Tibial nerve (tissue), 4 donors: ENCODE measurements at regions not wholly inside any gene's neighbourhood (a gene's known extent, or its start where the extent isn't known, plus 50 kb on each side); places are given as distances from the start of the nearest gene placed in this dataset.

Source experiments
- DNase-seq, 2 donors: peaks; one replicate each; pipeline ENCODE4 v3.0.0-alpha.2; 2019; ENCODE audit warnings: low spot score in 2 of 2
- H3K27ac ChIP-seq, 4 donors: fragments of 200-600 bp; sonication (generic) in 3 of 4; one replicate each; pipeline ENCODE4 v1.5.1; 2017 to 2019; ENCODE audit warnings: mild to moderate bottlenecking in 1 of 4
- H3K27me3 ChIP-seq, 2 donors: fragments of 200-600 bp; sonication (generic) in 1 of 2; one replicate each; pipeline versions ENCODE4 v1.5.1 to v1.6.0; 2017 to 2019
- H3K36me3 ChIP-seq, 3 donors: fragments of 200-600 bp; sonication (generic); one replicate each; pipeline ENCODE4 v1.5.1; 2018 to 2019
- H3K4me1 ChIP-seq, 4 donors: fragments of 200-600 bp; sonication (generic) in 3 of 4; one replicate each; pipeline ENCODE4 v1.5.1; 2017 to 2019
- H3K4me3 ChIP-seq, 4 donors: fragments of 200-600 bp; sonication (generic) in 3 of 4; one replicate each; pipeline ENCODE4 v1.5.1; 2017 to 2019; ENCODE audit warnings: mild to moderate bottlenecking in 1 of 4, moderate library complexity in 1 of 4
- H3K9me3 ChIP-seq, 4 donors: fragments of 200-600 bp; sonication (generic) in 3 of 4; one replicate each; pipeline ENCODE4 v1.5.1; 2017 to 2019
- CTCF ChIP-seq, 5 experiments: fragments of 200-600 bp in 3 of 5; fragments of 450-650 bp in 2 of 5; sonication (generic) in 3 of 5; IDR thresholded peaks; one replicate each; pipeline ENCODE4 v1.5.1; 2016 to 2019; ENCODE audit warnings: antibody characterized with exemption in 5 of 5, mild to moderate bottlenecking in 3 of 5, moderate library complexity in 2 of 5
- EP300 ChIP-seq, 2 donors: sonication (generic); formaldehyde crosslinking; IDR thresholded peaks; one replicate each; pipeline ENCODE4 v1.6.1; 2017; ENCODE audit warnings: antibody characterized with exemption in 2 of 2, mild to moderate bottlenecking in 1 of 2
- POLR2A ChIP-seq, 2 donors: fragments of 450-650 bp; IDR thresholded peaks; one replicate each; pipeline ENCODE4 v1.6.1; 2017; ENCODE audit warnings: antibody characterized with exemption in 2 of 2, mild to moderate bottlenecking in 2 of 2, moderate library complexity in 2 of 2
- WGBS, 2 donors: methylation state at CpG; one replicate each; pipeline ENCODE4 v1.1.5; 2018; 5-methylcytosine and 5-hydroxymethylcytosine counted together

GRCh38 chr11:88402192-88402715, 64.7 kb upstream of the CTSC start:
- TF ChIP-seq EP300 (IDR thresholded peaks at IDR 0.05) (peak in 1 of 2 donors; percentile 31), POLR2A (IDR thresholded peaks at IDR 0.05) (no peak)
- Histone ChIP-seq H3K4me1 (peaks cover 0 to 55% (median 18%) of the 10 kb centered on the region in 4 donors), H3K9me3 (no peaks in the 10 kb centered on the region), H3K4me3 (no peak overlapping the region), H3K27ac (peak overlapping the region in 2 of 4 donors; percentile 67 to 68), H3K36me3 (no peaks in the 10 kb centered on the region), H3K27me3 (no peaks in the 10 kb centered on the region)
- no peak for DNase-seq
- 9 to 21% methylated on average over 2 of the region's 2 CpGs for WGBS, 2 donors

- WGBS, 2 donors, result 57 to 58% methylated on average over 3 of the region's 3 CpGs
- Histone ChIP-seq H3K27ac (peak overlapping the region in 2 of 4 donors; percentile 22 to 58), H3K27me3 (no peaks in the 10 kb centered on the region), H3K9me3 (no peaks in the 10 kb centered on the region), H3K4me3 (no peak overlapping the region), H3K36me3 (no peaks in the 10 kb centered on the region), H3K4me1 (peaks cover 0 to 36% (median 12%) of the 10 kb centered on the region in 4 donors)
- DNase-seq, result no peak
- no peak for TF ChIP-seq POLR2A (IDR thresholded peaks at IDR 0.05)
- no peak for TF ChIP-seq EP300 (IDR thresholded peaks at IDR 0.05)
- no peak for TF ChIP-seq CTCF (IDR thresholded peaks at IDR 0.05)
Observed at GRCh38 chr11:88398791-88399570, 61.4 kb upstream of the CTSC start.

GRCh38 chr11:88398372-88398771, 60.8 kb upstream of the CTSC start:
- TF ChIP-seq CTCF (IDR thresholded peaks at IDR 0.05) (no peak), EP300 (IDR thresholded peaks at IDR 0.05) (no peak), POLR2A (IDR thresholded peaks at IDR 0.05) (no peak)
- Histone ChIP-seq H3K27me3 (no peaks in the 10 kb centered on the region), H3K4me3 (no peak overlapping the region), H3K36me3 (no peaks in the 10 kb centered on the region), H3K9me3 (no peaks in the 10 kb centered on the region), H3K4me1 (peaks cover 0 to 30% (median 9%) of the 10 kb centered on the region in 4 donors), H3K27ac (peak overlapping the region in 2 of 4 donors; percentile 22 to 58)
- DNase-seq, result no peak
- 14 to 22% methylated on average over 2 of the region's 2 CpGs for WGBS, 2 donors

- Histone ChIP-seq H3K4me3 (no peak overlapping the region), H3K27ac (no peak overlapping the region), H3K36me3 (no peaks in the 10 kb centered on the region), H3K4me1 (no peaks in the 10 kb centered on the region), H3K9me3 (no peaks in the 10 kb centered on the region), H3K27me3 (no peaks in the 10 kb centered on the region)
- 96 to 100% methylated on average over 1 of the region's 1 CpG for WGBS, 2 donors
- TF ChIP-seq CTCF (IDR thresholded peaks at IDR 0.05), result no peak
- no peak for TF ChIP-seq POLR2A (IDR thresholded peaks at IDR 0.05)
- no peak for TF ChIP-seq EP300 (IDR thresholded peaks at IDR 0.05)
- no peak for DNase-seq
Observed at GRCh38 chr11:88390254-88390653, 52.7 kb upstream of the CTSC start.

DNA sequence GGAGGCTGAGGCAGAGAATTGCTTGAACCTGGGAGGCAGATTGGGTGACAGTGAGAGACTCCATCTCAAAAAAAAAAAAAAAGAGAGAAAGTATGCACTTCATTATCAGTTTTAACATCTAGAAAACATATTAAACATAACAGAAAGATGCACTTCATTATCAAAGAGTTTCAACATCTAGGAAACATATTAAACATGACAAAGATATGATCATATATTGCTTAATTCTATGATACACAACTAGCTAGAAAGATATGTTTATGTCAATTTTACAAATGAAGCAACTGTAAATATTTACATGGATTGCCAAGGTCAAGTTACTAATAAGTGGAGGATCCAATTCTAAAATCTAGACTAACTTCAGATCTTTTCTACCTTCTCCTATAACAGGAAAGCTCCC, 50.4 kb upstream of the CTSC start:
- H3K4me1 ChIP-seq, result peaks cover 0 to 8% (median 0%) of the 10 kb centered on the region in 4 donors
- no peak for DNase-seq
- H3K36me3 ChIP-seq, result no peaks in the 10 kb centered on the region
- H3K9me3 ChIP-seq, result no peaks in the 10 kb centered on the region
- no peaks in the 10 kb centered on the region for H3K27me3 ChIP-seq
- H3K4me3 ChIP-seq, result no peak overlapping the region
- no peak overlapping the region for H3K27ac ChIP-seq
- TF ChIP-seq CTCF (IDR thresholded peaks at IDR 0.05) (no peak), POLR2A (IDR thresholded peaks at IDR 0.05) (no peak), EP300 (IDR thresholded peaks at IDR 0.05) (no peak)
